ENCODE measurements at regions not wholly inside any gene's neighbourhood (a gene's known extent, or its start where the extent isn't known, plus 50 kb on each side); places are given as distances from the start of the nearest gene placed in this dataset.

DNA sequence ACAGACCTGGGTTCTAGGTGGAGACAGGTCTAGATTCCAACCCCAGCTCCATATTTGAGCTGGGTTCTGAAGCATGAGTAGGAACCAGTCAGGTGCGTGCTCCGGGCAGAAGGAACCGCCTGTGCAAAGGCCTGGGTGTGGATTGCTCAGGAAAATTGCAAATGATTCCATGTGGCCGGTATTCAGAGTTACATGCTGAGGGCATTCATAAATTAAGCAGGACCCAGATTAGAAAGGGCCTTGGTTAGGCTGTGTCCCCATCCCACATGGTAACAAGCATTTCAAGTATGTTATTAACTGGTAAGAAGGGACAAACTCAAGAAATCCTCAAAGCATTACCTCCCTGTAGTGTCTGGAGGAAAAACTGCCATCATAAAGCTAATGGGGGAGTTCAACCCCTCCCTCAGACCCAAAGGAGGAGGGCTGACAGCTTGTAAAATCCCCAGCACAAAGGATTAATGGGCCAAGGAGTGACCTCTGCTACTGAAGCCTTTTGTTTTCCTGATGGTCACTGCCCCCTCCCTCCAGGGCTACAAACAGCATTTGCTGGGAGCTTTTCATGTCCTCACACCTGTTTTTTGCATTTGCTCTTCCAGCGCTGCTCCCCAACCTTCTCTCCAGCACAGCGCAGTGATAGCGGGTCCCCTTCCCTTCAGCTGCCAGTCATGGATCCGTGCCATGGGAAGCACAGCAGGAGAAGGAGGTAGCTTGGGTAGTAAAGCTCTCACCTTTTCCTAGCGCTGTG lies 218.0 kb downstream of the C16orf95 start:
- TF ChIP-seq CTCF (IDR thresholded peaks at IDR 0.05): no peak
- no peak for TF ChIP-seq ZFX (IDR thresholded peaks at IDR 0.05; ENCODE audit: borderline replicate concordance)

Data from 22Rv1 (cell line).